OCI-LY7 (cell line): ENCODE measurements at regions not wholly inside any gene's neighbourhood (a gene's known extent, or its start where the extent isn't known, plus 50 kb on each side); places are given as distances from the start of the nearest gene placed in this dataset.

Experiments
- CTCF ChIP-seq: fragments of 200-600 bp; sonication (generic); conservative IDR thresholded peaks from 2 replicates; pipeline ENCODE4 v1.5.1; 2014; ENCODE audit warnings: mild to moderate bottlenecking, antibody characterized with exemption, low read length, moderate library complexity, mixed read lengths
- EZH2phosphoT487 ChIP-seq: fragments of 200-600 bp; sonication (generic); IDR thresholded peaks from 2 replicates; pipeline ENCODE4 v1.6.1; 2018; ENCODE audit warnings: low read depth, borderline replicate concordance, mild to moderate bottlenecking, mixed run types, antibody characterized with exemption, low read length, moderate library complexity, mixed read lengths

- TF ChIP-seq CTCF: no peak
- TF ChIP-seq EZH2phosphoT487: no peak
These were observed 149.6 kb upstream of the ATP10B start for GRCh38 chr5:161001604-161002003.
